ENCODE measurements at regions not wholly inside any gene's neighbourhood (a gene's known extent, or its start where the extent isn't known, plus 50 kb on each side); places are given as distances from the start of the nearest gene placed in this dataset.

GRCh38 chr5:125384071-125384470, 637.6 kb upstream of the ZNF608 start:
- H3K27ac ChIP-seq (ENCODE audit: low read length) = no peak overlapping the region
- H3K27me3 ChIP-seq (ENCODE audit: control insufficient read depth in 1 of 2, insufficient read depth in 2 of 2, low read length in 2 of 2) = no peaks in the 10 kb centered on the region
- no peaks in the 10 kb centered on the region for H3K9me3 ChIP-seq (ENCODE audit: control insufficient read depth in 2 of 2, low read length in 2 of 2)
- H3K9ac ChIP-seq (ENCODE audit: low read length in 2 of 2) = no peak overlapping the region
- no peak overlapping the region for H3K4me3 ChIP-seq (ENCODE audit: low read length in 2 of 2)
- H3K4me1 ChIP-seq (ENCODE audit: control insufficient read depth, insufficient read depth, low read length) = no peaks in the 10 kb centered on the region
- no peaks in the 10 kb centered on the region for H3K36me3 ChIP-seq (ENCODE audit: control insufficient read depth in 2 of 2, insufficient read depth in 2 of 2, low read length in 2 of 2)

GRCh38 chr5:125390326-125390725, 643.9 kb upstream of the ZNF608 start:
- H3K27ac ChIP-seq (ENCODE audit: low read length) = no peak overlapping the region
- no peaks in the 10 kb centered on the region for H3K36me3 ChIP-seq (ENCODE audit: control insufficient read depth in 2 of 2, insufficient read depth in 2 of 2, low read length in 2 of 2)
- H3K4me1 ChIP-seq (ENCODE audit: control insufficient read depth, insufficient read depth, low read length) = no peaks in the 10 kb centered on the region
- H3K9me3 ChIP-seq (ENCODE audit: control insufficient read depth in 2 of 2, low read length in 2 of 2) = no peaks in the 10 kb centered on the region
- no peak overlapping the region for H3K4me3 ChIP-seq (ENCODE audit: low read length in 2 of 2)
- H3K27me3 ChIP-seq (ENCODE audit: control insufficient read depth in 1 of 2, insufficient read depth in 2 of 2, low read length in 2 of 2) = no peaks in the 10 kb centered on the region
- H3K9ac ChIP-seq (ENCODE audit: low read length in 2 of 2) = no peak overlapping the region

DNA sequence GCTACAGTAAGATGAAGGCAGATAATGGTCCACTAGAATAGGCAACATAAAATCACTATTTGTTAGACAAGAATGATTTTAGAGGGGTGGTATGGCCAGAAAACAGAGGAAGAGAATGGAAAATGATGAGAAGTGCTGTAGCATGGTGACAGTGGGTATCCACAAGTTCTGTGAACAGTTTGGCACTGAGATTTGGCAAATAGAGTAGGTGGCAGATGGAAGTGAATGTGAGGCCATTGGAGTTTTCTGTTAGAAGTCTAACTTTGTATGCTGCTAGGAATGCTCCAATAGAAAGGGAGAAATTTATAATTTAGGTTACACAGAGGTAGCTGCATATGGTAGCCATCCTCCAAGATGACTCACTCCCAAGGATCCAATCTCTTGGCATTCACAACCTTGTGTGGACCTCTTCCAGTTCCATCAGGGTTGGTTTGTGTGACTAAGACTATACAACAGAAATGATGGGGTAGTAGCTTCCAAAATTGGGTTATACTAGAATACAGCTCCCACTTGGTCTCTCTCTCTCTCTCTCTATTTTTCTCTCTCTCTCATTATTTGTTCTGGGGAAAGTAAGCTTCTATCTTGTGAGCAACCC, 646.9 kb upstream of the ZNF608 start:
- Histone ChIP-seq H3K4me1 (ENCODE audit: control insufficient read depth, insufficient read depth, low read length) (no peaks in the 10 kb centered on the region), H3K36me3 (ENCODE audit: control insufficient read depth in 2 of 2, insufficient read depth in 2 of 2, low read length in 2 of 2) (no peaks in the 10 kb centered on the region), H3K27ac (ENCODE audit: low read length) (no peak overlapping the region), H3K9ac (ENCODE audit: low read length in 2 of 2) (no peak overlapping the region), H3K4me3 (ENCODE audit: low read length in 2 of 2) (no peak overlapping the region), H3K9me3 (ENCODE audit: control insufficient read depth in 2 of 2, low read length in 2 of 2) (no peaks in the 10 kb centered on the region), H3K27me3 (ENCODE audit: control insufficient read depth in 1 of 2, insufficient read depth in 2 of 2, low read length in 2 of 2) (no peaks in the 10 kb centered on the region)

DNA sequence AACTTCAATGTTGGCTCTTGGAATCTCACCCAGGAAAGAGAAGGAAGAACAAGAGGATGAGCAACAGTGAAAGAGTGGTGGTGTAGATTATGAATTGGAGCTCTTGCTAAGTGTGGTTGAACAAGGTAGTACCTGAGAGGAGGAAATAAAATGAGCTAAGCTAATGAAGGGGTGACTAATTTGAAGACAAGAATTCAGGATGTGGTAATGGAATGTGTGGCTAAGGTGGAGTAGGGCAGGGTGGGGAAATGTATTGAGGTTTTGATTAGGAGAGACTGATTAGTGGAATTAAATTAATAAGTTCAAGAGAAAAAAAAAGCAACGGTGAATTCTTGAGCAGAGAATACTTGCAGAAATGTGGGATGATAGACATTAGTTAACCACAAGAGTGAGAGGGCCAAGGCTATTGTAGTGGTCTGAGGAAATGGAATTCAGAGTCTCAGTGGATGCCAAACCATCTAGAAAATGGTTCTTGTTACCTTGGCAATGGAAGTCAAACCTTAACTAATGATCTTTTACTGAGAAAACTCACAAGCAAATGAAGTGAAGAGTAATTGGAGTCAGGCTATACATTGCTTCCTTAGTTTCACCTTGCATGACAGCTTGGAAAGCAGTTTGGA, 648.3 kb upstream of the ZNF608 start:
- H3K36me3 ChIP-seq (ENCODE audit: control insufficient read depth in 2 of 2, insufficient read depth in 2 of 2, low read length in 2 of 2) = no peaks in the 10 kb centered on the region
- no peaks in the 10 kb centered on the region for H3K4me1 ChIP-seq (ENCODE audit: control insufficient read depth, insufficient read depth, low read length)
- no peak overlapping the region for H3K27ac ChIP-seq (ENCODE audit: low read length)
- H3K9ac ChIP-seq (ENCODE audit: low read length in 2 of 2) = no peak overlapping the region
- H3K9me3 ChIP-seq (ENCODE audit: control insufficient read depth in 2 of 2, low read length in 2 of 2) = no peaks in the 10 kb centered on the region
- H3K4me3 ChIP-seq (ENCODE audit: low read length in 2 of 2) = no peak overlapping the region
- no peaks in the 10 kb centered on the region for H3K27me3 ChIP-seq (ENCODE audit: control insufficient read depth in 1 of 2, insufficient read depth in 2 of 2, low read length in 2 of 2)

GRCh38 chr5:125396462-125396861, 650.0 kb upstream of the ZNF608 start:
- Histone ChIP-seq H3K4me3 (ENCODE audit: low read length in 2 of 2) (no peak overlapping the region), H3K9me3 (ENCODE audit: control insufficient read depth in 2 of 2, low read length in 2 of 2) (no peaks in the 10 kb centered on the region), H3K9ac (ENCODE audit: low read length in 2 of 2) (no peak overlapping the region), H3K36me3 (ENCODE audit: control insufficient read depth in 2 of 2, insufficient read depth in 2 of 2, low read length in 2 of 2) (no peaks in the 10 kb centered on the region), H3K27ac (ENCODE audit: low read length) (no peak overlapping the region), H3K4me1 (ENCODE audit: control insufficient read depth, insufficient read depth, low read length) (no peaks in the 10 kb centered on the region), H3K27me3 (ENCODE audit: control insufficient read depth in 1 of 2, insufficient read depth in 2 of 2, low read length in 2 of 2) (no peaks in the 10 kb centered on the region)

- Histone ChIP-seq H3K27ac (ENCODE audit: low read length) (no peak overlapping the region), H3K4me1 (ENCODE audit: control insufficient read depth, insufficient read depth, low read length) (no peaks in the 10 kb centered on the region), H3K4me3 (ENCODE audit: low read length in 2 of 2) (no peak overlapping the region), H3K36me3 (ENCODE audit: control insufficient read depth in 2 of 2, insufficient read depth in 2 of 2, low read length in 2 of 2) (no peaks in the 10 kb centered on the region), H3K9ac (ENCODE audit: low read length in 2 of 2) (no peak overlapping the region), H3K27me3 (ENCODE audit: control insufficient read depth in 1 of 2, insufficient read depth in 2 of 2, low read length in 2 of 2) (no peaks in the 10 kb centered on the region), H3K9me3 (ENCODE audit: control insufficient read depth in 2 of 2, low read length in 2 of 2) (no peaks in the 10 kb centered on the region)
Observed at GRCh38 chr5:125398466-125398865, 652.0 kb upstream of the ZNF608 start.

DNA sequence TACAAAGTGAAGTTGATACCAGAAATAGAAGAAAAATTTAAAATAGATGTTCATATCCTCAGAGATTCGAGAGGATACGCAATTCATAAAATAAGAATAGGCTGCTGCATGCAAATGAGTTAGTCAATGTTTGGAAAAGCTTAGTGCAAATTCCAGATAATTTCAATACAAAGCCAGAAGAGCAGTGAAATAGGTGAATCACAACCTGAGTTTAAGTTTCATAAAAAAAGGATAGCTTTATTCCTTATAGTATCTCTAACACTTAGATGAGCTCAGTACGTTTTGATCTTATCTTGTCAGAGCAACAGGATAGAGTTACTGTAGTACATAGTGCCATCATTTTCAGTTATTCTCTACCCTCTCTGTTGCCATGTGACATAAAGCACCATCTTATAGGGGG, 653.4 kb upstream of the ZNF608 start:
- Histone ChIP-seq H3K27ac (ENCODE audit: low read length) (no peak overlapping the region), H3K4me1 (ENCODE audit: control insufficient read depth, insufficient read depth, low read length) (no peaks in the 10 kb centered on the region), H3K27me3 (ENCODE audit: control insufficient read depth in 1 of 2, insufficient read depth in 2 of 2, low read length in 2 of 2) (no peaks in the 10 kb centered on the region), H3K9me3 (ENCODE audit: control insufficient read depth in 2 of 2, low read length in 2 of 2) (no peaks in the 10 kb centered on the region), H3K9ac (ENCODE audit: low read length in 2 of 2) (no peak overlapping the region), H3K4me3 (ENCODE audit: low read length in 2 of 2) (no peak overlapping the region), H3K36me3 (ENCODE audit: control insufficient read depth in 2 of 2, insufficient read depth in 2 of 2, low read length in 2 of 2) (no peaks in the 10 kb centered on the region)

DNA sequence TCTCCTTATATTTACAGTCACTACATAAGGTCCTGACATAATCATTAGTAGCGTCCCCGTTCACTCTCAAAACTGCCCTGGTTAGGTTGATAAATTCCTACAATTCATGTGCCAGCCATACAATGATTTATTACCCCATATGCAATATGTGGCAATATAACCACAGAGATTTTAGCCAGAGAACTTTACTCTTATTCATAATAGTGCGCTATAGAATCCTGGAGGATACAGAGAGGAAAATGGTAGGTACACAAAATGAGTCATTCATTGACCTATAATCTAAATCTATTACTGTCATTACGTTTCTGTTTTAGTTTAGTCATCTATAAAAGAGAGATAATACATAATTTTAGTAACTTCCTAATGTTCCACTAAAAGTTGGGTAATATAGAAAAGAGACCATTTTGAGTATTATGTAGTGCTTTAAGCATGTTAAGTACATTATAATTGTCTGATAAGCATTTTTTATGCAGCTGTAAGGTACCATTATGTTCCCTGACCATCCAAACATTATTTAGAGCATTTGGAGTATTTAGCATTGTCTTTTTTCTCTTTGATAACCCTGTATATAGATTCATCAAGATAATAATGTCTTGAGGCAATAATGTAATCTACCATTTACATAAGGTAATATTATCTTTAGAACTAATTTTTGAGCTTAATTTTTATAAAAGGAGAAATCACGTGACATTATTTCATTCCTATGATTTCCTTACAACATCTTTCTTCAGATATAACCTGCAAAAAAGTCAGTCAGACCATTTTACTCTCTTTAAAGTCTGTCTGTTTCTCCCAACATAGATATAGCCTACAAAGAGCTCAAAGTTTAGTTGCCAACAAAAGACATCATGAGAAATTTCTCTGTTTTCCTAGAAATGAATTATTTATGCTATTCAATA, 655.5 kb upstream of the ZNF608 start:
- H3K4me1 ChIP-seq (ENCODE audit: control insufficient read depth, insufficient read depth, low read length) = no peaks in the 10 kb centered on the region
- no peak overlapping the region for H3K9ac ChIP-seq (ENCODE audit: low read length in 2 of 2)
- H3K27ac ChIP-seq (ENCODE audit: low read length) = no peak overlapping the region
- no peaks in the 10 kb centered on the region for H3K36me3 ChIP-seq (ENCODE audit: control insufficient read depth in 2 of 2, insufficient read depth in 2 of 2, low read length in 2 of 2)
- H3K9me3 ChIP-seq (ENCODE audit: control insufficient read depth in 2 of 2, low read length in 2 of 2) = no peaks in the 10 kb centered on the region
- H3K4me3 ChIP-seq (ENCODE audit: low read length in 2 of 2) = no peak overlapping the region
- no peaks in the 10 kb centered on the region for H3K27me3 ChIP-seq (ENCODE audit: control insufficient read depth in 1 of 2, insufficient read depth in 2 of 2, low read length in 2 of 2)

- H3K9me3 ChIP-seq (ENCODE audit: control insufficient read depth in 2 of 2, low read length in 2 of 2) = no peaks in the 10 kb centered on the region
- no peaks in the 10 kb centered on the region for H3K27me3 ChIP-seq (ENCODE audit: control insufficient read depth in 1 of 2, insufficient read depth in 2 of 2, low read length in 2 of 2)
- H3K27ac ChIP-seq (ENCODE audit: low read length) = no peak overlapping the region
- no peak overlapping the region for H3K9ac ChIP-seq (ENCODE audit: low read length in 2 of 2)
- H3K4me3 ChIP-seq (ENCODE audit: low read length in 2 of 2) = no peak overlapping the region
- no peaks in the 10 kb centered on the region for H3K4me1 ChIP-seq (ENCODE audit: control insufficient read depth, insufficient read depth, low read length)
- H3K36me3 ChIP-seq (ENCODE audit: control insufficient read depth in 2 of 2, insufficient read depth in 2 of 2, low read length in 2 of 2) = no peaks in the 10 kb centered on the region
Observed at GRCh38 chr5:125402787-125403186, 656.3 kb upstream of the ZNF608 start.

DNA sequence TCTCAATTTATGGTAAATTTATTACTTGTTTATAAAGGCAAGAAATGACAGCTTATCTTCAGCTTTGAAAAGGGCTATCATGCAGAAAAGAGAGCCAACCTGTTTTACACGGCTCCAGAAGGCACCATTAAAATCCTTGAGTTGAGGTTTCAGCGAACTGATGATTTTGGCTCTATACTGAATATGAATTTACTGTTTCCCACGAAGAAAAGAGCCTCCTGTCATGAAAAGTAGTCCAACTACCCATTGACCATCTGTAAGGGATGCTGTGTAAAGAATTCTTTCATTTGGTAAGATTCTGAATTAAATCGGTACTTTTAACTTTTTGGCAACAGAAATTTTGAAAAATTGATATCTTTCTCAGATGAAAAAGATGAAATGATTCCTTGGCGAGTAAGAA, 657.6 kb upstream of the ZNF608 start:
- H3K36me3 ChIP-seq (ENCODE audit: control insufficient read depth in 2 of 2, insufficient read depth in 2 of 2, low read length in 2 of 2) = no peaks in the 10 kb centered on the region
- no peaks in the 10 kb centered on the region for H3K4me1 ChIP-seq (ENCODE audit: control insufficient read depth, insufficient read depth, low read length)
- no peaks in the 10 kb centered on the region for H3K27me3 ChIP-seq (ENCODE audit: control insufficient read depth in 1 of 2, insufficient read depth in 2 of 2, low read length in 2 of 2)
- no peak overlapping the region for H3K27ac ChIP-seq (ENCODE audit: low read length)
- H3K9ac ChIP-seq (ENCODE audit: low read length in 2 of 2) = no peak overlapping the region
- no peak overlapping the region for H3K4me3 ChIP-seq (ENCODE audit: low read length in 2 of 2)
- H3K9me3 ChIP-seq (ENCODE audit: control insufficient read depth in 2 of 2, low read length in 2 of 2) = no peaks in the 10 kb centered on the region

Data from stomach smooth muscle (tissue), 2 donors.